GM23338 (cell line): ENCODE measurements at regions not wholly inside any gene's neighbourhood (a gene's known extent, or its start where the extent isn't known, plus 50 kb on each side); places are given as distances from the start of the nearest gene placed in this dataset.

Experiments used
- CREB1 ChIP-seq: fragments of 250-450 bp; sonication (Bioruptor Pico); IDR thresholded peaks from 2 replicates; pipeline ENCODE4 v1.5.0; 2020; ENCODE audit warnings: low read depth, mild to moderate bottlenecking, moderate library complexity
- CTCF ChIP-seq, 2 experiments: fragments of 200-600 bp in 1 of 2; sonication (generic) in 1 of 2; conservative IDR thresholded peaks; 2 replicates each; pipeline versions ENCODE4 v1.5.1 to v1.6.1; 2016 to 2017; ENCODE audit warnings: antibody characterized with exemption in 2 of 2, low read depth in 2 of 2, mild to moderate bottlenecking in 2 of 2, moderate library complexity in 1 of 2
- EZH2 ChIP-seq: fragments of 200-600 bp; sonication (generic); IDR thresholded peaks from one replicate; pipeline ENCODE4 v1.8.0; 2017; ENCODE audit warnings: antibody characterized with exemption, mild to moderate bottlenecking, low read depth; ENCODE audit not compliant: unreplicated experiment
- EZH2phosphoT487 ChIP-seq: fragments of 200-600 bp; sonication (generic); IDR thresholded peaks from one replicate; pipeline ENCODE4 v1.8.1; 2018; ENCODE audit warnings: antibody characterized with exemption; ENCODE audit not compliant: unreplicated experiment
- NANOG ChIP-seq: IDR thresholded peaks from 2 replicates; pipeline ENCODE4 v1.6.1; 2016; ENCODE audit warnings: antibody characterized with exemption, borderline replicate concordance
- POLR2AphosphoS5 ChIP-seq: IDR thresholded peaks from 2 replicates; pipeline ENCODE4 v1.6.1; 2016; ENCODE audit warnings: antibody characterized with exemption, low read depth
- STAT1 ChIP-seq: IDR thresholded peaks from one replicate; pipeline ENCODE4 v1.6.1; 2016; ENCODE audit warnings: antibody characterized with exemption; ENCODE audit not compliant: unreplicated experiment
- ZNF331 ChIP-seq: fragments of 250-450 bp; sonication (Bioruptor Pico); IDR thresholded peaks from 2 replicates; pipeline ENCODE4 v1.5.0; 2020; ENCODE audit warnings: low read depth, mild to moderate bottlenecking, moderate library complexity
- TF ChIP-seq, protein P1 (sequence below): IDR thresholded peaks from one replicate; pipeline ENCODE4 v1.6.1; 2018; ENCODE audit warnings: antibody characterized with exemption; ENCODE audit not compliant: unreplicated experiment
- TF ChIP-seq, protein P2 (sequence below): fragments of 250-450 bp; sonication (Bioruptor Pico); IDR thresholded peaks from 2 replicates; pipeline ENCODE4 v1.5.0; 2020; ENCODE audit warnings: mild to moderate bottlenecking, moderate library complexity

DNA sequence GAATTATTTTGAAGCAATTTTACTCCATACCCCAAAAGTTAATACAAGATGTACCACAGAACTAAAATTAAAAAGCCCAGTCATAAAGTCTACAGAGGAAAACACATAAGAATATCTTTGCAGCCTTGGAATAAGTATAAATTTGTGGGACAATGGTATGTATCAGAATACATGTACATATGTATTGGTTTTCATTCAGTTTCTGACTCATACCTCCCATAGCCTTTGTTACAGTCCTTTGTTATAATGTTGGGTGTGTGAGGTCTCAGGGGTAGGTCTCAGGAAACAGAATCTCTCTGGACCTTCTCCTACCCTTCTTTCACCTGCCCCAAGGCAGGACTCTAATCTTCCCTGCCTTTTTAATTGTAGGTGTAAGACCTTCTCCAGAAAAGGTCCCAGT, 1370.7 kb upstream of the CDH2 start:
- TF ChIP-seq CTCF (conservative IDR thresholded peaks at IDR 0.05; ENCODE audit: low read depth in 2 of 2) (no peak), EZH2phosphoT487 (no peak), NANOG (no peak), ZNF331 (no peak), EZH2 (no peak), CREB1 (CRISPR knock-in tag) (no peak), POLR2AphosphoS5 (no peak), STAT1 (no peak)
- TF ChIP-seq, protein P1, sequence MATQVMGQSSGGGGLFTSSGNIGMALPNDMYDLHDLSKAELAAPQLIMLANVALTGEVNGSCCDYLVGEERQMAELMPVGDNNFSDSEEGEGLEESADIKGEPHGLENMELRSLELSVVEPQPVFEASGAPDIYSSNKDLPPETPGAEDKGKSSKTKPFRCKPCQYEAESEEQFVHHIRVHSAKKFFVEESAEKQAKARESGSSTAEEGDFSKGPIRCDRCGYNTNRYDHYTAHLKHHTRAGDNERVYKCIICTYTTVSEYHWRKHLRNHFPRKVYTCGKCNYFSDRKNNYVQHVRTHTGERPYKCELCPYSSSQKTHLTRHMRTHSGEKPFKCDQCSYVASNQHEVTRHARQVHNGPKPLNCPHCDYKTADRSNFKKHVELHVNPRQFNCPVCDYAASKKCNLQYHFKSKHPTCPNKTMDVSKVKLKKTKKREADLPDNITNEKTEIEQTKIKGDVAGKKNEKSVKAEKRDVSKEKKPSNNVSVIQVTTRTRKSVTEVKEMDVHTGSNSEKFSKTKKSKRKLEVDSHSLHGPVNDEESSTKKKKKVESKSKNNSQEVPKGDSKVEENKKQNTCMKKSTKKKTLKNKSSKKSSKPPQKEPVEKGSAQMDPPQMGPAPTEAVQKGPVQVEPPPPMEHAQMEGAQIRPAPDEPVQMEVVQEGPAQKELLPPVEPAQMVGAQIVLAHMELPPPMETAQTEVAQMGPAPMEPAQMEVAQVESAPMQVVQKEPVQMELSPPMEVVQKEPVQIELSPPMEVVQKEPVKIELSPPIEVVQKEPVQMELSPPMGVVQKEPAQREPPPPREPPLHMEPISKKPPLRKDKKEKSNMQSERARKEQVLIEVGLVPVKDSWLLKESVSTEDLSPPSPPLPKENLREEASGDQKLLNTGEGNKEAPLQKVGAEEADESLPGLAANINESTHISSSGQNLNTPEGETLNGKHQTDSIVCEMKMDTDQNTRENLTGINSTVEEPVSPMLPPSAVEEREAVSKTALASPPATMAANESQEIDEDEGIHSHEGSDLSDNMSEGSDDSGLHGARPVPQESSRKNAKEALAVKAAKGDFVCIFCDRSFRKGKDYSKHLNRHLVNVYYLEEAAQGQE = no peak
- TF ChIP-seq, protein P2, sequence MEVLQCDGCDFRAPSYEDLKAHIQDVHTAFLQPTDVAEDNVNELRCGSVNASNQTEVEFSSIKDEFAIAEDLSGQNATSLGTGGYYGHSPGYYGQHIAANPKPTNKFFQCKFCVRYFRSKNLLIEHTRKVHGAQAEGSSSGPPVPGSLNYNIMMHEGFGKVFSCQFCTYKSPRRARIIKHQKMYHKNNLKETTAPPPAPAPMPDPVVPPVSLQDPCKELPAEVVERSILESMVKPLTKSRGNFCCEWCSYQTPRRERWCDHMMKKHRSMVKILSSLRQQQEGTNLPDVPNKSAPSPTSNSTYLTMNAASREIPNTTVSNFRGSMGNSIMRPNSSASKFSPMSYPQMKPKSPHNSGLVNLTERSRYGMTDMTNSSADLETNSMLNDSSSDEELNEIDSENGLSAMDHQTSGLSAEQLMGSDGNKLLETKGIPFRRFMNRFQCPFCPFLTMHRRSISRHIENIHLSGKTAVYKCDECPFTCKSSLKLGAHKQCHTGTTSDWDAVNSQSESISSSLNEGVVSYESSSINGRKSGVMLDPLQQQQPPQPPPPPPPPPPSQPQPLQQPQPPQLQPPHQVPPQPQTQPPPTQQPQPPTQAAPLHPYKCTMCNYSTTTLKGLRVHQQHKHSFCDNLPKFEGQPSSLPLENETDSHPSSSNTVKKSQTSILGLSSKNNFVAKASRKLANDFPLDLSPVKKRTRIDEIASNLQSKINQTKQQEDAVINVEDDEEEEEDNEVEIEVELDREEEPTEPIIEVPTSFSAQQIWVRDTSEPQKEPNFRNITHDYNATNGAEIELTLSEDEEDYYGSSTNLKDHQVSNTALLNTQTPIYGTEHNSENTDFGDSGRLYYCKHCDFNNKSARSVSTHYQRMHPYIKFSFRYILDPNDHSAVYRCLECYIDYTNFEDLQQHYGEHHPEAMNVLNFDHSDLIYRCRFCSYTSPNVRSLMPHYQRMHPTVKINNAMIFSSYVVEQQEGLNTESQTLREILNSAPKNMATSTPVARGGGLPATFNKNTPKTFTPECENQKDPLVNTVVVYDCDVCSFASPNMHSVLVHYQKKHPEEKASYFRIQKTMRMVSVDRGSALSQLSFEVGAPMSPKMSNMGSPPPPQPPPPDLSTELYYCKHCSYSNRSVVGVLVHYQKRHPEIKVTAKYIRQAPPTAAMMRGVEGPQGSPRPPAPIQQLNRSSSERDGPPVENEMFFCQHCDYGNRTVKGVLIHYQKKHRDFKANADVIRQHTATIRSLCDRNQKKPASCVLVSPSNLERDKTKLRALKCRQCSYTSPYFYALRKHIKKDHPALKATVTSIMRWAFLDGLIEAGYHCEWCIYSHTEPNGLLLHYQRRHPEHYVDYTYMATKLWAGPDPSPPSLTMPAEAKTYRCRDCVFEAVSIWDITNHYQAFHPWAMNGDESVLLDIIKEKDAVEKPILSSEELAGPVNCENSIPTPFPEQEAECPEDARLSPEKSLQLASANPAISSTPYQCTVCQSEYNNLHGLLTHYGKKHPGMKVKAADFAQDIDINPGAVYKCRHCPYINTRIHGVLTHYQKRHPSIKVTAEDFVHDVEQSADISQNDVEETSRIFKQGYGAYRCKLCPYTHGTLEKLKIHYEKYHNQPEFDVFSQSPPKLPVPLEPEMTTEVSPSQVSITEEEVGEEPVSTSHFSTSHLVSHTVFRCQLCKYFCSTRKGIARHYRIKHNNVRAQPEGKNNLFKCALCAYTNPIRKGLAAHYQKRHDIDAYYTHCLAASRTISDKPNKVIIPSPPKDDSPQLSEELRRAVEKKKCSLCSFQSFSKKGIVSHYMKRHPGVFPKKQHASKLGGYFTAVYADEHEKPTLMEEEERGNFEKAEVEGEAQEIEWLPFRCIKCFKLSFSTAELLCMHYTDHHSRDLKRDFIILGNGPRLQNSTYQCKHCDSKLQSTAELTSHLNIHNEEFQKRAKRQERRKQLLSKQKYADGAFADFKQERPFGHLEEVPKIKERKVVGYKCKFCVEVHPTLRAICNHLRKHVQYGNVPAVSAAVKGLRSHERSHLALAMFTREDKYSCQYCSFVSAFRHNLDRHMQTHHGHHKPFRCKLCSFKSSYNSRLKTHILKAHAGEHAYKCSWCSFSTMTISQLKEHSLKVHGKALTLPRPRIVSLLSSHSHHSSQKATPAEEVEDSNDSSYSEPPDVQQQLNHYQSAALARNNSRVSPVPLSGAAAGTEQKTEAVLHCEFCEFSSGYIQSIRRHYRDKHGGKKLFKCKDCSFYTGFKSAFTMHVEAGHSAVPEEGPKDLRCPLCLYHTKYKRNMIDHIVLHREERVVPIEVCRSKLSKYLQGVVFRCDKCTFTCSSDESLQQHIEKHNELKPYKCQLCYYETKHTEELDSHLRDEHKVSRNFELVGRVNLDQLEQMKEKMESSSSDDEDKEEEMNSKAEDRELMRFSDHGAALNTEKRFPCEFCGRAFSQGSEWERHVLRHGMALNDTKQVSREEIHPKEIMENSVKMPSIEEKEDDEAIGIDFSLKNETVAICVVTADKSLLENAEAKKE = no peak
